HG02981 (cell line): ENCODE measurements at regions not wholly inside any gene's neighbourhood (a gene's known extent, or its start where the extent isn't known, plus 50 kb on each side); places are given as distances from the start of the nearest gene placed in this dataset.

Source experiments
- ATAC-seq: cut with Tn5 transposase; IDR thresholded peaks from one replicate; pipeline ENCODE4 v1.9.1; 2021; ENCODE audit warnings: mild to moderate bottlenecking, moderate library complexity; ENCODE audit not compliant: unreplicated experiment

- no peak for ATAC-seq
Measured at GRCh38 chr7:42506097-42506496, 269.1 kb upstream of the GLI3 start.

DNA sequence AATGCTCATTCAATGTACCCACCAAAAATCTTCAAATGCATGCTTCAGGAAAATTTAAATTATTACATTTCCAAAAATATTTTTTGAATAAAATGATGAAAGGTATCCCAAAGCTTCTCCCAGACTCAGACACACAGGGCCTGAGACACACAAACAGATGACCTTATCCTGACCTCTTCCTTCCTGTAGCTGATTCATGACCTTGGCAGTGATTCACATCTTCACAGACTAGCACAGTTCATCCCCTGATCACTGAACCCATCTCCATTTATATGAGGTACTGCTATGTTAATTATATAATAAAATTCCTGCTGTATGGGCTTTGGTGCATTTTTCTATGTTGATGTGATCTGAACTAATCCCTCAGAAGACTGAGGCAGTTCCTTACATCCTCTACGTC is 265.0 kb upstream of the GLI3 start:
- ATAC-seq: no peak

DNA sequence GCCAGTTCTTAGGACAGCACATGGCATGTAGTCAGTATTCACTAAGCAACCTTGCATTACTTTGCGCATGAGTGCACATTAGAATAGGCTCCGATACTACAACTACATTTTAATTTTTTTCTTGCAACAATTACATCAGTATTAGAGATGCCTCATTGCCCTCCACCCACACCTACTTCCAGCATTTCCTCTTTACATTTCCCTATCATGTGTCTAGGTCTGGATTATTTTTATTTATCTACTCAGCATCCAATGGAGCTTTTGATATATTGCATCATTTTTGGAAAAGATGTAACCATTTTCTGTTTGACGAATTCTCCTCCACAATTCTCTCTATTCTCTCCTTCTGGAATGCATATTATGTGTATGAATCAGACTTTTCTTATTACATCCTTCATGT is 258.2 kb upstream of the GLI3 start:
- no peak for ATAC-seq

- ATAC-seq: no peak
Measured at GRCh38 chr7:42494736-42495135, 257.7 kb upstream of the GLI3 start.

- ATAC-seq: no peak
Measured at GRCh38 chr7:42494199-42494710, 257.2 kb upstream of the GLI3 start.

- ATAC-seq: no peak
Measured at GRCh38 chr7:42493436-42494198, 256.6 kb upstream of the GLI3 start.

GRCh38 chr7:42492920-42493319 is 255.9 kb upstream of the GLI3 start:
- ATAC-seq: no peak

GRCh38 chr7:42491106-42491505 is 254.1 kb upstream of the GLI3 start:
- ATAC-seq: no peak

DNA sequence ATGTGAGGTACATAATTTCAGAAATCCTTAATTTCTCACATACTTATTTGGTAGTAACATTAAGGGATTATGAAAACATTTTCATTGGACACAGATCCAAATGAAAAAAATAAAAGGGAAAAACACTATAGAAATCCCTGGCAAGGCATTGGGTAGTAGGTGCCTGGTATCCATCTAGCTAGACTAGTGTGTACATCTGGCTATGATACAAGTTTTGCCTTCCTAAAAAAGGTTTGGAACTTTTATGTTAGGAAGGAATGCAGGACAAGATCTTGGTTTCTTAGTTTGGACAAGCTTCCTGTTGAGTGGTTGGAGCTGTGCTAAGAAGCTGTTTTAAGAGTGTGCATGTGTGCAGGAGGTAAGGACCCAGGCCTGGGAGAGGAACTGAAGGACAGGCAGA is 252.3 kb upstream of the GLI3 start:
- ATAC-seq: no peak

GRCh38 chr7:42485301-42485766 is 248.3 kb upstream of the GLI3 start:
- ATAC-seq: no peak

GRCh38 chr7:42483886-42484285 is 246.9 kb upstream of the GLI3 start:
- no peak for ATAC-seq

GRCh38 chr7:42479816-42480633 is 243.0 kb upstream of the GLI3 start:
- no peak for ATAC-seq

DNA sequence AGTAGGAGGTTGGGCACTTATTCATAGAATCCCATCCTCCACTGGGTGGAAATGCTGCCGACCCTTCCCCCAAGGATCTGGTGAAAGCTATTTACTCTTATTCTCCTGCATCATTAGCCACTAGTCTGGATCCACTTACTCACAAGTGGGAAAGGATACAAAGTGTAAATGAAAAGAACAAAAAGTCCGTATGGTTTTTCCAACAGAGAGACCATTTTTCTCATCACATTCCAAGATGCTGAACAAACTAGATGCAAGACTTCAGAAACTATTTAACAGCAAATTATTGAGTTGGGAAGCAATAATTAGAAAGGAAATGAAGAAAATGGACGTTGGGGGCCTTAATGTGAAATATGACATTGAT is 242.4 kb upstream of the GLI3 start:
- ATAC-seq: no peak

- ATAC-seq: no peak
Measured at GRCh38 chr7:42478717-42479116, 241.7 kb upstream of the GLI3 start.

DNA sequence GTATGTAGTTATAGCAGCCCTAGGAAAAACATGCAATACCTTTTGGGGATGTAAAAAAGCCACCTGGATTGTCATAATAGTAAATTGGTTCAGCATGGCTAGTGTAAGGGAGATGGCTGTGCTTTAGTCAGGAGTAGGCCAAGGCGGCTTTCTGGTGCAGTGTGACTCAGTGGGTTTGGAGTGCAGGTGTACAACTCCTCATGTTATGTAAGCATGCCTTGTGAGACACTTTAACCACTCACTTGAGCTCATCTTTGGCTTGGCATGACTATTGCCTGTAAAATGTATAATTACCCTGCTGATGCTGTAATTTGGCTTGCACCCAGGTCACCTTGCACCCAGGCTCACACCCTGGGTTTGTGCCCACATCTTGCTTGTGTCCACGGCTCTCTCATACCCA is 239.2 kb upstream of the GLI3 start:
- no peak for ATAC-seq

DNA sequence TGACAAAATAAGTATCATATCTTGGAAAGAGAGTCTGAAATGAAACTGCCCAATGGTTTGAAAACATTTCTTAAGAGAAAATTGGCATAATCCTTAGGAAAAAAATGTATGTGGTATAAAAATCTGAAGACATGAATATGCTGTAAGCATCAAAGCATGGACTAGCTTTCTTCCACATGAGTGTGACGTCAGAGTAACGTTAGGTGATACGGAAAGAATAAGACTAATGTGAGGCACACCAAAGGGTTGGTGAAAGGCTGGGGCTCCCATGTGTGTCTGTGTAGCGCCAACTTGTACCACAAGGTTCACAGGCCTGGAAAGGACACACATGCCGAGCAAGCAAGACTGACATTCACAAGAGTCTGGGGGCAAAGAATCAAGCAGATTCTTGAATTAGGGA is 238.1 kb upstream of the GLI3 start:
- no peak for ATAC-seq

DNA sequence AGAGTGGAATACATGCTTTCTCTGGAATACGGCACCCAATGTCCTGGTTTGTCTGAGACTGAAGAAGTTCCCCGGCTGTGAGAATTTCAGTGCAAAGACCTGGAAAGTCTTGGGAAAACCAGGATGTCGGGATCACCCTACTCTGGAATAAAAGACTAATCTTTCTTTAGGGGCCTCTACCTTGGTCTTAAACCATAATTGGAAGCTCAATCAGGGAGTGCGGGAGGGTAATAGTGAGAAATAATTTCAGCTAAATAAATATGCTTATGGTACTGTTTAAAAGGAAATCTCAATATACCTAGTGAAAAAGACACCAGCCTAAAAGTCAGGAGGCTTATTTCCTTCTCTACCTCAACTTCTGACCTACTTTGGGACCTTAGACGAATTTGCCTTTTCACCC is 236.1 kb upstream of the GLI3 start:
- ATAC-seq: no peak

GRCh38 chr7:42471573-42472174 is 234.7 kb upstream of the GLI3 start:
- ATAC-seq: no peak

DNA sequence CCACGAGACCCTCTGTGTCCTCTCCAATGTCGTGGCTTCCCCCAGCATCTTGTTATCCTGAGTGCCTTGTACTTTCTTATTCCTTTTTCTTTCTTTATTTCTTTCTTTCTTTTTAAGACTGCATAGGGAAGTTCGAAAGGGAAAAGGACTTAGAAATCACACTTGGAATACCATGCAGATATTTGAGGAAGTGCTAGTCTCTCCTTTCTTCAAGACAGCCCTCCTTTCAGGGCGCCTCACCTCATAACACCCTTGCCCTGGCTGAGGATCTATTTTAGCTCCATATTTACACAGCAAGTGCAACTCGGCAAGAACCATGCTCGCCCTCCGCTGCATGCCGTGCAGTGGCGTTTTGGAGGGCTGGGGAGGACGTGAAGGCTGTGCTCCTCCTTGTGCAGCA is 232.3 kb upstream of the GLI3 start:
- no peak for ATAC-seq

- no peak for ATAC-seq
Measured at GRCh38 chr7:42468471-42468870, 231.5 kb upstream of the GLI3 start.

DNA sequence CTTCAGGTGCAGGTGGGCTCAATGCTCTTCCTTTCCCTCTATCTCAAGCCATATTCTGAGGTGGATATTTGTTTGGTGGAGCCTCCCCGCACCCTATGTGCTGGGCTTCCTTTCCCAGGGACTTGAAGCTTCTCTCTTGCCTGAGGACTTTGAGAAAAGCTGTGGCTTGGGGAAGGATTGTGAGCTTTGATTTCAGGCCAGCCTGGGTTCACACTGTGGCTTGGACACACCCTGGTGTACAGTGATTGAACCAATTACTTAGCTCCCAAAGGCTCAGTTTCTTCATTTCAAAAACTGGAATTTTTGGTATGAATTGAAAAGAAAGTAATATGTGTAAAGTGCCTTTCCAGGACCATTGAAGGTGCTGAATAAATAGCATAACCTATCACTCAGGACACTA is 224.5 kb upstream of the GLI3 start:
- ATAC-seq: no peak

DNA sequence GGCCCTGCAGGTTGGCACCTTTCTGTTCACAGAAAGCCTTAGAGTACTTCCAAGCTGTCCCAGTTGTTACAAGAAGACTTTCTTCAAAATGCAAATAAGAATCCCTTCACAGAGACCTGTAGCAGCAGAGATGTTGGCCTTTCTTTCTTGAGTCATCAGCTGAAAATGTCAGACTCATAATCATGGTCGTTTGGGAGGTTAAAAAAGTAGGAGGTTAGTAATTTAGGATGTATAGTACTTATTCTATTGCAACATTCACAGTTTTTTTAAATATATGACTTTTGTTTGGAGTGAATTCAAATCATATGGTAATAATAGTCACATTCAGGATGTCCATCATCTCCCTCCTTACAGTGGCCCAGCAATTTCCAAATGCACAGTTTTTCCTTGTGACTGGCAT is 223.9 kb upstream of the GLI3 start:
- ATAC-seq: no peak
